Endothelial cell of umbilical vein (primary cell): ENCODE measurements at regions not wholly inside any gene's neighbourhood (a gene's known extent, or its start where the extent isn't known, plus 50 kb on each side); places are given as distances from the start of the nearest gene placed in this dataset.

Experiments
- BruUV-seq: library from RNA; stranded (reverse); fragments of 400-500 nt; replicated peaks from 2 replicates; lab custom pipeline; 2021; lab: Mats Ljungman, UMichigan
- CTCF ChIA-PET: fragments of 300-600, 350-600 bp; sonication (Branson Sonifier 250); formaldehyde crosslinking; loops from one replicate; lab custom pipeline; 2021; ENCODE audit warnings: antibody characterized with exemption, inconsistent platforms; lab: Charles Lee
- POLR2A ChIA-PET: fragments of 300-600, 350-600 bp; sonication (Branson Sonifier 250); formaldehyde crosslinking; loops from one replicate; lab custom pipeline; 2021; ENCODE audit warnings: antibody characterized with exemption, inconsistent platforms; lab: Charles Lee
- DNase-seq: peaks from one replicate; pipeline ENCODE4 v3.0.0-alpha.2; 2011; ENCODE audit warnings: low read depth, low spot score
- FAIRE-seq: peaks from 2 replicates; lab custom pipeline; 2011; peaks lifted over from hg19 to GRCh38; lab: Jason Lieb, UNC
- H2AFZ ChIP-seq: 2 replicates; pipeline ENCODE4 v1.6.0; 2012; ENCODE audit warnings: low read depth, low read length, control low read depth, inconsistent platforms
- H3K27ac ChIP-seq: 2 replicates; pipeline ENCODE4 v1.5.1; 2011; ENCODE audit warnings: low read depth, mild to moderate bottlenecking, control low read depth, low read length, moderate library complexity; ENCODE audit not compliant: insufficient read depth
- H3K27me3 ChIP-seq, 2 experiments: 2 replicates each; pipeline versions ENCODE4 v1.6.0 to v1.6.1; 2011; ENCODE audit warnings: low read length in 2 of 2, mixed read lengths in 1 of 2; ENCODE audit not compliant: control insufficient read depth in 2 of 2, insufficient read depth in 2 of 2
- H3K36me3 ChIP-seq, 2 experiments: 2 replicates in 1 of 2; 3 replicates in 1 of 2; pipeline ENCODE4 v1.5.1; 2011; ENCODE audit warnings: low read length in 2 of 2, mild to moderate bottlenecking in 1 of 2, moderate library complexity in 1 of 2; ENCODE audit not compliant: control insufficient read depth in 2 of 2, insufficient read depth in 2 of 2; ENCODE audit errors: extremely low read depth in 1 of 2
- H3K4me1 ChIP-seq: 3 replicates; pipeline ENCODE4 v1.5.1; 2011; ENCODE audit warnings: mild to moderate bottlenecking, low read length; ENCODE audit not compliant: control insufficient read depth, insufficient read depth; ENCODE audit errors: extremely low read depth
- H3K4me2 ChIP-seq: 2 replicates; pipeline ENCODE4 v1.6.1; 2011; ENCODE audit warnings: low read length, control low read depth, mixed read lengths; ENCODE audit not compliant: insufficient read depth
- H3K4me3 ChIP-seq, 3 experiments: fragments of 200-600 bp in 1 of 3; sonication (generic), shearing (Covaris generic) in 1 of 3; replicated peaks in 1 of 3; 2 replicates each; pipeline ENCODE4 v1.5.1; 2011 to 2016; ENCODE audit warnings: control low read depth in 3 of 3, low read length in 3 of 3, mild to moderate bottlenecking in 2 of 3, inconsistent platforms in 1 of 3, low read depth in 1 of 3, moderate library complexity in 1 of 3; ENCODE audit not compliant: insufficient read depth in 1 of 3
- H3K79me2 ChIP-seq: 2 replicates; pipeline ENCODE4 v1.6.0; 2012; ENCODE audit warnings: low read length, inconsistent platforms; ENCODE audit not compliant: control insufficient read depth, insufficient read depth
- H3K9ac ChIP-seq: replicated peaks from 2 replicates; pipeline ENCODE3; 2011; ENCODE audit warnings: low read length, control low read depth; ENCODE audit not compliant: insufficient read depth; ENCODE audit errors: extremely low read depth
- H3K9me1 ChIP-seq: replicated peaks from 3 replicates; pipeline ENCODE4 v1.6.0; 2011; ENCODE audit warnings: mild to moderate bottlenecking, low read length; ENCODE audit not compliant: control insufficient read depth, insufficient read depth; ENCODE audit errors: extremely low read depth
- H3K9me3 ChIP-seq: replicated peaks from 2 replicates; pipeline ENCODE4 v1.5.1; 2012; ENCODE audit warnings: low read length, inconsistent platforms; ENCODE audit not compliant: control insufficient read depth, insufficient read depth
- H4K20me1 ChIP-seq: replicated peaks from 2 replicates; pipeline ENCODE3; 2011; ENCODE audit warnings: mild to moderate bottlenecking, low read length; ENCODE audit not compliant: control insufficient read depth, insufficient read depth; ENCODE audit errors: extremely low read depth
- EZH2 ChIP-seq: IDR thresholded peaks from 2 replicates; pipeline ENCODE4 v1.6.1; 2012; ENCODE audit warnings: borderline replicate concordance, low read depth, mild to moderate bottlenecking, moderate library complexity, low read length, inconsistent platforms; ENCODE audit not compliant: severe bottlenecking
- FOS ChIP-seq: IDR thresholded peaks from 2 replicates; pipeline ENCODE4 v1.6.1; 2011; ENCODE audit warnings: mild to moderate bottlenecking, low read length, moderate library complexity, borderline replicate concordance; ENCODE audit not compliant: insufficient read depth
- GATA2 ChIP-seq: IDR thresholded peaks from 2 replicates; pipeline ENCODE4 v1.7.0; 2011; ENCODE audit warnings: low read depth, mild to moderate bottlenecking, moderate library complexity, mixed read lengths, low read length; ENCODE audit not compliant: insufficient read length, insufficient read depth
- JUN ChIP-seq: IDR thresholded peaks from 2 replicates; pipeline ENCODE4 v1.6.1; 2011; ENCODE audit warnings: borderline replicate concordance, low read depth; ENCODE audit not compliant: insufficient read length, insufficient read depth
- MYC ChIP-seq: IDR thresholded peaks from one replicate; pipeline ENCODE4 v1.6.1; 2011; ENCODE audit warnings: mild to moderate bottlenecking, low read depth, low read length
- POLR2A ChIP-seq: IDR thresholded peaks from 2 replicates; pipeline ENCODE4 v1.6.1; 2012; ENCODE audit warnings: low read depth, mild to moderate bottlenecking, control low read depth, low read length
- POLR2AphosphoS5 ChIP-seq: IDR thresholded peaks from 2 replicates; pipeline ENCODE4 v1.6.1; 2012; ENCODE audit warnings: low read depth, mild to moderate bottlenecking, control low read depth, low read length, moderate library complexity; ENCODE audit not compliant: insufficient read depth
- dilution Hi-C: fragments of 300-500 bp; cut with MboI; formaldehyde crosslinking; loops from one replicate; pipeline ENCODE4 v1.15.0; 2019; ENCODE audit warnings: low sequenced_read_pairs; ENCODE audit not compliant: extremely low pct_ligation_motif_present
- intact Hi-C: fragments of 100-400 bp; cut with micrococcal nuclease; formaldehyde crosslinking; loops from one replicate; pipeline ENCODE4 v1.10.0; 2022
- TF ChIP-seq, protein P1 (sequence below): IDR thresholded peaks from 2 replicates; pipeline ENCODE4 v1.6.1; 2011; ENCODE audit not compliant: insufficient read depth, insufficient read length

- Histone ChIP-seq H3K79me2 (no peaks in the 10 kb centered on the region), H3K9me3 (no peaks in the 10 kb centered on the region), H2AFZ (peak overlapping the region; percentile 83), H4K20me1 (no peaks in the 10 kb centered on the region), H3K4me2 (peak overlapping the region; percentile 54), H3K36me3 (no peaks in the 10 kb centered on the region), H3K27ac (peak overlapping the region; percentile 27), H3K4me3 (no peak overlapping the region), H3K9me1 (no peaks in the 10 kb centered on the region), H3K9ac (peak overlapping the region; percentile 22), H3K27me3 (no peaks in the 10 kb centered on the region), H3K4me1 (peaks cover 45% of the 10 kb centered on the region)
- dilution Hi-C loops (no loop called here), intact Hi-C loops (no loop called here)
- peak; percentile 56 for FAIRE-seq
- BruUV-seq = no TSS peak
- POLR2A ChIA-PET = no interaction called here
- TF ChIP-seq FOS (no peak), MYC (no peak), POLR2A (no peak), POLR2AphosphoS5 (no peak)
- CTCF ChIA-PET = no interaction called here
- DNase-seq = peak; percentile 51
These were observed 278.4 kb upstream of the SNX7 start for GRCh38 chr1:98382986-98383740.

- Histone ChIP-seq H3K36me3 (no peaks in the 10 kb centered on the region), H3K79me2 (no peaks in the 10 kb centered on the region), H3K9me3 (no peaks in the 10 kb centered on the region), H3K4me2 (no peak overlapping the region), H2AFZ (peak overlapping the region; percentile 5), H4K20me1 (no peaks in the 10 kb centered on the region), H3K27me3 (no peaks in the 10 kb centered on the region), H3K4me1 (peaks cover 40% of the 10 kb centered on the region), H3K4me3 (no peak overlapping the region), H3K9me1 (no peaks in the 10 kb centered on the region), H3K27ac (no peak overlapping the region), H3K9ac (no peak overlapping the region)
- no peak for TF ChIP-seq POLR2AphosphoS5
- no peak for TF ChIP-seq POLR2A
- TF ChIP-seq, protein P1, sequence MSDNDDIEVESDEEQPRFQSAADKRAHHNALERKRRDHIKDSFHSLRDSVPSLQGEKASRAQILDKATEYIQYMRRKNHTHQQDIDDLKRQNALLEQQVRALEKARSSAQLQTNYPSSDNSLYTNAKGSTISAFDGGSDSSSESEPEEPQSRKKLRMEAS = no peak
- TF ChIP-seq GATA2 = no peak
- no peak for TF ChIP-seq EZH2
- no peak for TF ChIP-seq JUN
- intact Hi-C loops = no loop called here
- FAIRE-seq (no peak), DNase-seq (no peak)
- no TSS peak for BruUV-seq
- ChIA-PET CTCF (no interaction called here), POLR2A (no interaction called here)
- dilution Hi-C loops = no loop called here
These were observed 278.9 kb upstream of the SNX7 start for GRCh38 chr1:98382586-98382985.
